ENCODE measurements at regions not wholly inside any gene's neighbourhood (a gene's known extent, or its start where the extent isn't known, plus 50 kb on each side); places are given as distances from the start of the nearest gene placed in this dataset.

GRCh38 chr6:153816366-153816765 lies 222.7 kb upstream of the OPRM1 start:
- in situ Hi-C loops (cut with HindIII; ENCODE audit: low sequenced_read_pairs), result no loop called here
- H3K4me3 ChIP-seq (ENCODE audit: low read depth, low read length), result no peak overlapping the region
- no peak for DNase-seq (ENCODE audit: low read depth, low spot score)
- no peak for TF ChIP-seq CTCF (IDR thresholded peaks at IDR 0.05; ENCODE audit: low read depth, low read length)

GRCh38 chr6:153814136-153814535 lies 224.9 kb upstream of the OPRM1 start:
- H3K4me3 ChIP-seq (ENCODE audit: low read depth, low read length), result no peak overlapping the region
- in situ Hi-C loops (cut with HindIII; ENCODE audit: low sequenced_read_pairs), result no loop called here
- DNase-seq (ENCODE audit: low read depth, low spot score), result no peak
- no peak for TF ChIP-seq CTCF (IDR thresholded peaks at IDR 0.05; ENCODE audit: low read depth, low read length)

GRCh38 chr6:153804755-153805330 lies 234.2 kb upstream of the OPRM1 start:
- in situ Hi-C loops (cut with HindIII; ENCODE audit: low sequenced_read_pairs), result no loop called here
- DNase-seq (ENCODE audit: low read depth, low spot score), result no peak
- TF ChIP-seq CTCF (IDR thresholded peaks at IDR 0.05; ENCODE audit: low read depth, low read length), result no peak
- no peak overlapping the region for H3K4me3 ChIP-seq (ENCODE audit: low read depth, low read length)

GRCh38 chr6:153801917-153802316 lies 237.1 kb upstream of the OPRM1 start:
- no peak for TF ChIP-seq CTCF (IDR thresholded peaks at IDR 0.05; ENCODE audit: low read depth, low read length)
- no peak for DNase-seq (ENCODE audit: low read depth, low spot score)
- in situ Hi-C loops (cut with HindIII; ENCODE audit: low sequenced_read_pairs), result no loop called here
- H3K4me3 ChIP-seq (ENCODE audit: low read depth, low read length), result no peak overlapping the region

GRCh38 chr6:153800580-153801188 lies 238.4 kb upstream of the OPRM1 start:
- in situ Hi-C loops (cut with HindIII; ENCODE audit: low sequenced_read_pairs), result no loop called here
- DNase-seq (ENCODE audit: low read depth, low spot score), result no peak
- no peak for TF ChIP-seq CTCF (IDR thresholded peaks at IDR 0.05; ENCODE audit: low read depth, low read length)
- H3K4me3 ChIP-seq (ENCODE audit: low read depth, low read length), result no peak overlapping the region

DNA sequence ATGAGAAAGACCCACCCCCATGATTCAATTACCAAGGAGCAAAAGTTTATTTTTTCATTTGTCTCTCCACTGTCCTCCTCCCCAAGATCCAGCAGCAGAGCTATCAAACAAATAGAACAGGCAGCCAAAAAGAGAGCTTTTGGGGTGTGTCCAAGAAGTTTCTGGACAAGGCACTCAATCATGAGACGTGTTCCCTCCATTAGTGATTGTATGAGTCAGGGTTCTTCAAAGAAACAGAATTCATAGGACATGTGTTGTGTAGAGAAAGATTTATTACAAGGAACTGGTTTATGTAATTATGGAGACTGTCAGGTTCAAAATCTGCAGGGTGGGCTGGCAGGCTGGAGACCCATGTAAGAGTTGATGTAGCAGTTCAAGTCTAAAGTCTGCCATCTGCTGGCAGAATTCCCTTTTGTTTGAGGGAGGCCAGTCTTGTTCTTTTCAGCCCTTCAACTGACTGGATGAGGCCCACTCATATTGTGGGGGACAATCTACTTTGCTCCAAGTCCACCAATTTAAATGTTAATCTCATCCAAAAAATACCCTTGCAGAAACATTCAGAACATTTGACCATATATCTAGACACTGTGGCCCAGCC lies 248.1 kb upstream of the OPRM1 start:
- DNase-seq (ENCODE audit: low read depth, low spot score), result peak; percentile 58
- no peak for TF ChIP-seq CTCF (IDR thresholded peaks at IDR 0.05; ENCODE audit: low read depth, low read length)
- H3K4me3 ChIP-seq (ENCODE audit: low read depth, low read length), result no peak overlapping the region
- in situ Hi-C loops (cut with HindIII; ENCODE audit: low sequenced_read_pairs), result no loop called here

Data from astrocyte of the spinal cord (primary cell).